H1 (cell line): ENCODE measurements at regions not wholly inside any gene's neighbourhood (a gene's known extent, or its start where the extent isn't known, plus 50 kb on each side); places are given as distances from the start of the nearest gene placed in this dataset.
A peak's percentile ranks its signal among the peaks of the same experiment; 100 is the strongest.

Source experiments
- CTCF ChIA-PET: fragments of 300-600 bp; sonication (Branson Sonifier 250); formaldehyde crosslinking; loops from one replicate; lab custom pipeline; 2021; ENCODE audit not compliant: partially characterized antibody; lab: Charles Lee
- POLR2A ChIA-PET: fragments of 300-600 bp; sonication (Branson Sonifier 250); formaldehyde crosslinking; loops from one replicate; lab custom pipeline; 2021; ENCODE audit warnings: inconsistent platforms; ENCODE audit not compliant: partially characterized antibody; lab: Charles Lee
- DNase-seq, 2 experiments: peaks; one replicate each; pipeline versions ENCODE4 v3.0.0 to v3.0.0-alpha.2; 2010 to 2022; ENCODE audit warnings: low spot score in 2 of 2, low read depth in 1 of 2, mixed read lengths in 1 of 2
- FAIRE-seq: peaks from 2 replicates; lab custom pipeline; 2011; peaks lifted over from hg19 to GRCh38; lab: Jason Lieb, UNC
- H2AFZ ChIP-seq: 2 replicates; pipeline ENCODE4 v1.8.1; 2012; ENCODE audit warnings: low read length, inconsistent platforms
- H2AK5ac ChIP-seq: 2 replicates; pipeline ENCODE4 v1.6.1; 2013; ENCODE audit warnings: low read depth, low read length
- H2BK120ac ChIP-seq: replicated peaks from 2 replicates; pipeline ENCODE3; 2013; ENCODE audit warnings: low read depth, low read length, inconsistent platforms
- H2BK12ac ChIP-seq: 2 replicates; pipeline ENCODE4 v1.6.1; 2013; ENCODE audit warnings: low read depth, low read length
- H2BK15ac ChIP-seq: 2 replicates; pipeline ENCODE4 v1.6.1; 2013; ENCODE audit warnings: low read length
- H2BK20ac ChIP-seq: 2 replicates; pipeline ENCODE4 v1.6.1; 2013; ENCODE audit warnings: low read length
- H2BK5ac ChIP-seq: 2 replicates; pipeline ENCODE4 v1.6.1; 2013; ENCODE audit warnings: low read depth, low read length
- H3K14ac ChIP-seq: 2 replicates; pipeline ENCODE4 v1.6.1; 2013; ENCODE audit warnings: inconsistent platforms; ENCODE audit not compliant: insufficient read length
- H3K18ac ChIP-seq: 2 replicates; pipeline ENCODE4 v1.6.1; 2013; ENCODE audit warnings: low read length; ENCODE audit errors: extremely low read depth
- H3K23ac ChIP-seq: 2 replicates; pipeline ENCODE4 v1.6.1; 2013; ENCODE audit warnings: inconsistent platforms; ENCODE audit not compliant: insufficient read length
- H3K23me2 ChIP-seq: 2 replicates; pipeline ENCODE4 v1.6.1; 2013; ENCODE audit warnings: low read depth, low read length
- H3K27ac ChIP-seq: 2 replicates; pipeline ENCODE4 v1.6.1; 2011; ENCODE audit warnings: low read depth, low read length, inconsistent platforms
- H3K27me3 ChIP-seq, 4 experiments: replicated peaks in 1 of 4; 1 replicate in 1 of 4; 2 replicates in 3 of 4; pipeline versions ENCODE4 v1.6.1 to v1.8.1; 2011 to 2013; ENCODE audit warnings: low read length in 3 of 4, mild to moderate bottlenecking in 3 of 4, inconsistent platforms in 2 of 4, mixed read lengths in 2 of 4, moderate library complexity in 1 of 4; ENCODE audit not compliant: control insufficient read depth in 3 of 4, insufficient read depth in 3 of 4; ENCODE audit errors: extremely low read depth in 1 of 4
- H3K36me3 ChIP-seq, 4 experiments: 2 replicates each; pipeline versions ENCODE4 v1.6.1 to v1.8.1; 2011 to 2013; ENCODE audit warnings: mild to moderate bottlenecking in 4 of 4, low read length in 3 of 4, moderate library complexity in 2 of 4, control low read depth in 1 of 4, inconsistent platforms in 1 of 4; ENCODE audit not compliant: insufficient read depth in 4 of 4, control insufficient read depth in 2 of 4
- H3K4ac ChIP-seq: replicated peaks from 2 replicates; pipeline ENCODE3; 2013; ENCODE audit warnings: low read length, low read depth, mixed read lengths, inconsistent platforms; ENCODE audit not compliant: insufficient read length
- H3K4me1 ChIP-seq, 4 experiments: replicated peaks in 1 of 4; 1 replicate in 1 of 4; 2 replicates in 3 of 4; pipeline versions ENCODE4 v1.6.1 to v1.8.1; 2011 to 2013; ENCODE audit warnings: low read length in 3 of 4, inconsistent platforms in 2 of 4, mixed read lengths in 1 of 4; ENCODE audit not compliant: insufficient read depth in 4 of 4, control insufficient read depth in 3 of 4
- H3K4me2 ChIP-seq, 2 experiments: 2 replicates each; pipeline versions ENCODE4 v1.6.1 to v1.8.1; 2011 to 2013; ENCODE audit warnings: low read depth in 2 of 2, low read length in 2 of 2, control low read depth in 1 of 2, inconsistent platforms in 1 of 2, mild to moderate bottlenecking in 1 of 2; ENCODE audit not compliant: insufficient read depth in 1 of 2
- H3K4me3 ChIP-seq, 4 experiments: fragments of 200-600, 300-600 bp in 1 of 4; sonication (generic), shearing (Covaris generic), sonication (Bioruptor Twin) in 1 of 4; 2 replicates each; pipeline versions ENCODE4 v1.5.1 to v1.8.1; 2011 to 2016; ENCODE audit warnings: low read length in 4 of 4, low read depth in 3 of 4, control low read depth in 2 of 4, inconsistent platforms in 2 of 4, mild to moderate bottlenecking in 2 of 4, mixed read lengths in 1 of 4, moderate library complexity in 1 of 4; ENCODE audit not compliant: insufficient read depth in 2 of 4; ENCODE audit errors: extremely low read depth in 1 of 4
- H3K56ac ChIP-seq: replicated peaks from 2 replicates; pipeline ENCODE3; 2013; ENCODE audit warnings: low read depth, mild to moderate bottlenecking, mixed read lengths, low read length, inconsistent platforms; ENCODE audit not compliant: insufficient read length
- H3K79me1 ChIP-seq: 2 replicates; pipeline ENCODE4 v1.6.1; 2013; ENCODE audit warnings: low read depth, low read length, control low read depth
- H3K79me2 ChIP-seq, 2 experiments: 2 replicates each; pipeline versions ENCODE4 v1.6.1 to v1.8.1; 2012 to 2013; ENCODE audit warnings: low read length in 2 of 2, mild to moderate bottlenecking in 2 of 2, inconsistent platforms in 1 of 2; ENCODE audit not compliant: insufficient read depth in 2 of 2, control insufficient read depth in 1 of 2
- H3K9ac ChIP-seq, 4 experiments: replicated peaks in 1 of 4; 1 replicate in 1 of 4; 2 replicates in 3 of 4; pipeline versions ENCODE4 v1.6.1 to v1.8.1; 2011 to 2013; ENCODE audit warnings: low read depth in 3 of 4, low read length in 3 of 4, control low read depth in 2 of 4, mild to moderate bottlenecking in 2 of 4, moderate library complexity in 2 of 4, inconsistent platforms in 1 of 4; ENCODE audit errors: extremely low read depth in 1 of 4
- H3K9me3 ChIP-seq, 2 experiments: 2 replicates each; pipeline versions ENCODE4 v1.6.1 to v1.8.1; 2012 to 2013; ENCODE audit warnings: mild to moderate bottlenecking in 2 of 2, moderate library complexity in 2 of 2, control low read depth in 1 of 2, inconsistent platforms in 1 of 2, low read depth in 1 of 2, low read length in 1 of 2, mixed read lengths in 1 of 2; ENCODE audit not compliant: insufficient read depth in 2 of 2
- H4K20me1 ChIP-seq, 2 experiments: replicated peaks in 1 of 2; 2 replicates each; pipeline versions ENCODE3 to v1.8.1; 2011 to 2013; ENCODE audit warnings: inconsistent platforms in 2 of 2, low read length in 2 of 2, mild to moderate bottlenecking in 1 of 2; ENCODE audit not compliant: insufficient read depth in 2 of 2, control insufficient read depth in 1 of 2
- H4K5ac ChIP-seq: 2 replicates; pipeline ENCODE4 v1.6.1; 2013; ENCODE audit warnings: low read length, low read depth, mixed read lengths, inconsistent platforms; ENCODE audit not compliant: insufficient read length
- H4K8ac ChIP-seq: 2 replicates; pipeline ENCODE4 v1.8.0; 2013; ENCODE audit warnings: mild to moderate bottlenecking, moderate library complexity, low read length, inconsistent platforms; ENCODE audit not compliant: insufficient read depth; ENCODE audit errors: extremely low read depth
- H4K91ac ChIP-seq: replicated peaks from 2 replicates; pipeline ENCODE3; 2013; ENCODE audit warnings: low read length, mixed read lengths, inconsistent platforms; ENCODE audit not compliant: insufficient read length
- ASH2L ChIP-seq: fragments of 200-600, 300-600 bp; sonication (generic); IDR thresholded peaks from one replicate; pipeline ENCODE4 v1.7.1; 2017; ENCODE audit warnings: low read length
- CBX5 ChIP-seq: fragments of 300-800, 300-1000 bp; sonication (generic); IDR thresholded peaks from 2 replicates; pipeline ENCODE4 v1.7.1; 2016; ENCODE audit warnings: antibody characterized with exemption, low read length, low read depth
- CHD1 ChIP-seq: IDR thresholded peaks from 2 replicates; pipeline ENCODE4 v1.6.1; 2012; ENCODE audit warnings: low read depth, low read length, improper control_type of control experiment
- EZH2 ChIP-seq: fragments of 200-600 bp; sonication (generic); IDR thresholded peaks from 2 replicates; pipeline ENCODE4 v1.7.1; 2012; ENCODE audit warnings: low read depth, mild to moderate bottlenecking, moderate library complexity, low read length, inconsistent platforms; ENCODE audit not compliant: severe bottlenecking
- KDM4A ChIP-seq: IDR thresholded peaks from one replicate; pipeline ENCODE4 v1.7.1; 2012; ENCODE audit warnings: low read depth, mild to moderate bottlenecking, moderate library complexity, low read length, inconsistent platforms; ENCODE audit not compliant: severe bottlenecking
- RNF2 ChIP-seq: fragments of 200-900, 300-1000 bp; sonication (generic); IDR thresholded peaks from 2 replicates; pipeline ENCODE4 v1.7.1; 2016; ENCODE audit warnings: borderline replicate concordance, low read depth, mild to moderate bottlenecking, antibody characterized with exemption, low read length; ENCODE audit not compliant: poor library complexity, severe bottlenecking; ENCODE audit errors: missing control alignments
- TEAD4 ChIP-seq: IDR thresholded peaks from 2 replicates; pipeline ENCODE4 v1.6.1; 2012; ENCODE audit warnings: low read depth, low read length, inconsistent platforms, mixed read lengths
- WGBS, 2 experiments: shearing (Covaris generic) in 1 of 2; methylation state at CpG; one replicate each; pipeline versions ENCODE4 v1.1.6 to v1.1.7; 2013 to 2015; ENCODE audit warnings: low lambda C conversion rate in 2 of 2, mixed read lengths in 2 of 2, inconsistent platforms in 1 of 2, low coverage in 1 of 2, missing lambda C conversion rate in 1 of 2; ENCODE audit not compliant: insufficient replicate concordance in 2 of 2, insufficient coverage in 1 of 2, insufficient read length in 1 of 2; ENCODE audit errors: extremely low coverage in 1 of 2, missing lambda C conversion rate in 1 of 2; 5-methylcytosine and 5-hydroxymethylcytosine counted together
- TF ChIP-seq, protein P1 (sequence below): IDR thresholded peaks from 2 replicates; pipeline ENCODE4 v1.6.1; 2011; ENCODE audit warnings: low read depth, mild to moderate bottlenecking, low read length; ENCODE audit not compliant: insufficient read depth

DNA sequence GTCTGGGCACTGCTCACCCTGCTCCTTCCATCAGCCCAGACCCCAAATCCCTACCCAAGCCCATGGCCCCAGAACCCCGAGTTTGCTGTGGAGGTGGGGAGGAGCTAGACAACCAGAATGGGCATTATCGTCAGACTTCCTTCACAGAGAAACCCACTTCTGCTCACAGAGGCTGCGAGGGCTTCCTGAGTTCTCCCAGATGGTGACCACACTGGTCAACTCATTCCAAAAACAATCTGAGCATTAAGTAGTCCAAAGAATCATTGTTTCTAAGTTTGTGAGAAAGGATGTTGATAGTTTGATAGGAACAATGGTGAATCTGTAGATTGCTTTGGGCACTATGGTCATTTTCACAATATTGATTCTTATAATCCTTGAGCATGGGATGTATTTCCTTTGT lies 60.2 kb downstream of the LRRC30 start:
- 79% methylated on average over 3 of the region's 3 CpGs; no CpG with 5 or more reads in 1 of the 2 experiments for WGBS, 2 experiments
- H3K56ac ChIP-seq: no peak overlapping the region
- TF ChIP-seq ASH2L (no peak), TEAD4 (no peak), CHD1 (no peak), CBX5 (no peak), RNF2 (no peak), KDM4A (no peak), EZH2 (no peak)
- TF ChIP-seq, protein P1, sequence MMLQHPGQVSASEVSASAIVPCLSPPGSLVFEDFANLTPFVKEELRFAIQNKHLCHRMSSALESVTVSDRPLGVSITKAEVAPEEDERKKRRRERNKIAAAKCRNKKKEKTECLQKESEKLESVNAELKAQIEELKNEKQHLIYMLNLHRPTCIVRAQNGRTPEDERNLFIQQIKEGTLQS: no peak

More for the DNA sequence above, 60.2 kb downstream of the LRRC30 start:
- no peak for FAIRE-seq
- Histone ChIP-seq H3K4ac (no peak overlapping the region), H3K36me3 (no peaks in the 10 kb centered on the region), H3K9ac (no peak overlapping the region), H4K5ac (no peak overlapping the region), H3K18ac (no peak overlapping the region), H3K4me1 (no peaks in the 10 kb centered on the region), H3K9me3 (peaks cover 0 to 3% of the 10 kb centered on the region in 2 experiments; a peak in 1 of 4 replicates), H3K4me3 (no peak overlapping the region), H2BK15ac (no peak overlapping the region), H3K14ac (no peak overlapping the region), H2BK5ac (no peak overlapping the region), H3K23me2 (no peaks in the 10 kb centered on the region), H2AK5ac (no peak overlapping the region), H4K20me1 (no peaks in the 10 kb centered on the region), H3K27me3 (no peaks in the 10 kb centered on the region), H3K27ac (no peak overlapping the region), H4K91ac (no peak overlapping the region), H2AFZ (0 out of 2 replicates have a peak overlapping the region, but pooled peaks have one; percentile 10), H2BK12ac (no peak overlapping the region), H2BK20ac (no peak overlapping the region), H3K79me1 (no peaks in the 10 kb centered on the region), H2BK120ac (no peak overlapping the region), H3K23ac (no peak overlapping the region), H3K4me2 (no peak overlapping the region), H4K8ac (no peak overlapping the region), H3K79me2 (no peaks in the 10 kb centered on the region)
- DNase-seq: no peak
- ChIA-PET POLR2A (no interaction called here), CTCF (no interaction called here)
